RKO (cell line): ENCODE measurements at regions not wholly inside any gene's neighbourhood (a gene's known extent, or its start where the extent isn't known, plus 50 kb on each side); places are given as distances from the start of the nearest gene placed in this dataset.

Experiments
- DNase-seq: peaks from one replicate; pipeline ENCODE4 v3.0.0-alpha.2; 2016; ENCODE audit warnings: low spot score

- DNase-seq, result no peak
Measured at GRCh38 chr1:42034426-42034825, 115.7 kb upstream of the HIVEP3 start.

GRCh38 chr1:42033629-42034028 is 114.9 kb upstream of the HIVEP3 start:
- DNase-seq, result no peak

- no peak for DNase-seq
Measured at GRCh38 chr1:42017730-42018129, 99.0 kb upstream of the HIVEP3 start.

- no peak for DNase-seq
Measured at GRCh38 chr1:42017259-42017658, 98.5 kb upstream of the HIVEP3 start.

- no peak for DNase-seq
Measured at GRCh38 chr1:42014823-42015222, 96.1 kb upstream of the HIVEP3 start.

- DNase-seq, result no peak
Measured at GRCh38 chr1:42013881-42014470, 95.3 kb upstream of the HIVEP3 start.

GRCh38 chr1:42012852-42013251 is 94.1 kb upstream of the HIVEP3 start:
- no peak for DNase-seq

GRCh38 chr1:42010381-42010780 is 91.7 kb upstream of the HIVEP3 start:
- no peak for DNase-seq

- DNase-seq, result no peak
Measured at GRCh38 chr1:42008264-42008663, 89.5 kb upstream of the HIVEP3 start.

- peak; percentile 3 for DNase-seq
Measured at GRCh38 chr1:42006836-42007235, 88.1 kb upstream of the HIVEP3 start.

- DNase-seq, result no peak
Measured at GRCh38 chr1:42006093-42006492, 87.4 kb upstream of the HIVEP3 start.

- no peak for DNase-seq
Measured at GRCh38 chr1:42005530-42005929, 86.8 kb upstream of the HIVEP3 start.

GRCh38 chr1:42004860-42005259 is 86.1 kb upstream of the HIVEP3 start:
- DNase-seq, result no peak

GRCh38 chr1:42004322-42004721 is 85.6 kb upstream of the HIVEP3 start:
- DNase-seq, result no peak

- no peak for DNase-seq
Measured at GRCh38 chr1:42003433-42003832, 84.7 kb upstream of the HIVEP3 start.

- no peak for DNase-seq
Measured at GRCh38 chr1:42002220-42002619, 83.5 kb upstream of the HIVEP3 start.

- DNase-seq, result no peak
Measured at GRCh38 chr1:42000766-42001165, 82.0 kb upstream of the HIVEP3 start.

GRCh38 chr1:41999884-42000283 is 81.2 kb upstream of the HIVEP3 start:
- DNase-seq, result no peak

GRCh38 chr1:41998250-41998649 is 79.5 kb upstream of the HIVEP3 start:
- no peak for DNase-seq

GRCh38 chr1:41997153-41997552 is 78.4 kb upstream of the HIVEP3 start:
- DNase-seq, result no peak

- no peak for DNase-seq
Measured at GRCh38 chr1:41995441-41996130, 76.9 kb upstream of the HIVEP3 start.

- no peak for DNase-seq
Measured at GRCh38 chr1:41994195-41994894, 75.6 kb upstream of the HIVEP3 start.

- no peak for DNase-seq
Measured at GRCh38 chr1:41983451-41983850, 64.7 kb upstream of the HIVEP3 start.

- DNase-seq, result no peak
Measured at GRCh38 chr1:41981796-41982195, 63.1 kb upstream of the HIVEP3 start.
